GM23248 (cell line): ENCODE measurements at regions not wholly inside any gene's neighbourhood (a gene's known extent, or its start where the extent isn't known, plus 50 kb on each side); places are given as distances from the start of the nearest gene placed in this dataset.
"Not testable (repeated sequence)": the region's sequence is repeated elsewhere in the genome, so short reads cannot be mapped to it uniquely, and the experiment has no call there.

ENCODE experiments used
- DNase-seq: peaks from one replicate; pipeline ENCODE4 v3.0.0-alpha.2; 2015
- H2AFZ ChIP-seq: fragments of 200-600 bp; sonication (generic); 2 replicates; pipeline ENCODE4 v1.6.1; 2016; ENCODE audit warnings: antibody characterized with exemption
- H3F3A ChIP-seq: fragments of 200-600 bp; sonication (generic); 2 replicates; pipeline ENCODE4 v1.6.1; 2016; ENCODE audit warnings: mild to moderate bottlenecking, antibody characterized with exemption, mixed run types; ENCODE audit not compliant: insufficient read depth
- H3K27ac ChIP-seq: fragments of 200-600 bp; sonication (generic); 2 replicates; pipeline ENCODE4 v1.5.1; 2016; ENCODE audit warnings: mild to moderate bottlenecking
- H3K27me3 ChIP-seq: fragments of 200-600 bp; sonication (generic); replicated peaks from 2 replicates; pipeline ENCODE4 v1.6.1; 2016; ENCODE audit warnings: mild to moderate bottlenecking; ENCODE audit not compliant: insufficient read depth
- H3K36me3 ChIP-seq: fragments of 200-600 bp; sonication (generic); 2 replicates; pipeline ENCODE4 v1.6.1; 2016; ENCODE audit warnings: low read depth, mild to moderate bottlenecking
- H3K4me1 ChIP-seq: fragments of 200-600 bp; sonication (generic); 2 replicates; pipeline ENCODE4 v1.6.1; 2016; ENCODE audit warnings: mild to moderate bottlenecking; ENCODE audit not compliant: insufficient read depth
- H3K4me2 ChIP-seq: fragments of 200-600 bp; sonication (generic); one replicate; pipeline ENCODE4 v1.6.1; 2016; ENCODE audit warnings: mild to moderate bottlenecking; ENCODE audit not compliant: unreplicated experiment
- H3K4me3 ChIP-seq: fragments of 200-600 bp; sonication (generic); 2 replicates; pipeline ENCODE4 v1.5.1; 2016; ENCODE audit warnings: mild to moderate bottlenecking
- H3K79me2 ChIP-seq: fragments of 200-600 bp; sonication (generic); 2 replicates; pipeline ENCODE4 v1.6.1; 2016; ENCODE audit warnings: mild to moderate bottlenecking; ENCODE audit not compliant: insufficient read depth
- H3K9ac ChIP-seq: fragments of 200-600 bp; sonication (generic); 2 replicates; pipeline ENCODE4 v1.6.1; 2016; ENCODE audit warnings: mild to moderate bottlenecking
- H3K9me2 ChIP-seq: fragments of 200-600 bp; sonication (generic); 2 replicates; pipeline ENCODE4 v1.6.1; 2016; ENCODE audit warnings: mixed run types, mild to moderate bottlenecking, moderate library complexity; ENCODE audit not compliant: insufficient read depth
- H3K9me3 ChIP-seq: fragments of 200-600 bp; sonication (generic); one replicate; pipeline ENCODE4 v1.6.1; 2017; ENCODE audit warnings: low read depth
- H4K20me1 ChIP-seq: fragments of 200-600 bp; sonication (generic); 2 replicates; pipeline ENCODE4 v1.6.0; 2016; ENCODE audit not compliant: insufficient read depth
- EZH2 ChIP-seq: fragments of 200-600 bp; sonication (generic); IDR thresholded peaks from 2 replicates; pipeline ENCODE4 v1.6.1; 2018; ENCODE audit warnings: antibody characterized with exemption, mild to moderate bottlenecking; ENCODE audit not compliant: insufficient read depth, poor library complexity, severe bottlenecking
- EZH2phosphoT487 ChIP-seq: fragments of 200-600 bp; sonication (generic); IDR thresholded peaks from 2 replicates; pipeline ENCODE4 v1.6.1; 2018; ENCODE audit warnings: antibody characterized with exemption, moderate library complexity, mild to moderate bottlenecking, low read depth; ENCODE audit not compliant: insufficient read depth
- WGBS, 2 experiments: methylation state at CpG; one replicate each; pipeline ENCODE4 v1.1.6; 2015 to 2017; ENCODE audit warnings: low lambda C conversion rate in 2 of 2, low coverage in 1 of 2; ENCODE audit errors: missing lambda C conversion rate in 2 of 2; 5-methylcytosine and 5-hydroxymethylcytosine counted together
- in situ Hi-C: fragments of 300-500 bp; cut with MboI; formaldehyde crosslinking; loops from 2 replicates; pipeline ENCODE4 v1.15.0; 2020

GRCh38 chr4:119955256-119955655, 111.4 kb downstream of the MAD2L1 start:
- no peak for DNase-seq
- no peak overlapping the region for H3K9ac ChIP-seq
- in situ Hi-C loops = no loop called here
- H3F3A ChIP-seq = no peaks in the 10 kb centered on the region
- WGBS, 2 experiments = 15 to 32% methylated on average over 3 of the region's 3 CpGs
- no peak overlapping the region for H3K4me2 ChIP-seq
- no peak overlapping the region for H2AFZ ChIP-seq
- no peaks in the 10 kb centered on the region for H3K4me1 ChIP-seq
- H3K27me3 ChIP-seq = no peaks in the 10 kb centered on the region; the same call in 1 of the 2 replicates
- no peak overlapping the region for H3K27ac ChIP-seq
- no peaks in the 10 kb centered on the region for H3K9me3 ChIP-seq
- no peaks in the 10 kb centered on the region for H3K36me3 ChIP-seq
- no peak overlapping the region for H3K4me3 ChIP-seq
- no peaks in the 10 kb centered on the region for H3K9me2 ChIP-seq
- TF ChIP-seq EZH2 = no peak
- TF ChIP-seq EZH2phosphoT487 = no peak
- H3K79me2 ChIP-seq = no peaks in the 10 kb centered on the region
- H4K20me1 ChIP-seq = no peaks in the 10 kb centered on the region

- H3K9me2 ChIP-seq, H4K20me1 ChIP-seq, H3K4me3 ChIP-seq, H3F3A ChIP-seq, H3K27me3 ChIP-seq, H3K36me3 ChIP-seq, H3K4me1 ChIP-seq, H3K9me3 ChIP-seq, H3K9ac ChIP-seq, in situ Hi-C loops, H3K79me2 ChIP-seq, H2AFZ ChIP-seq, DNase-seq, H3K27ac ChIP-seq, H3K4me2 ChIP-seq: not testable (repeated sequence)
- WGBS, 2 experiments = 70 to 76% methylated on average over 12 to 17 of the region's 18 CpGs
Measured at GRCh38 chr4:119954487-119954886, 112.2 kb downstream of the MAD2L1 start.

DNA sequence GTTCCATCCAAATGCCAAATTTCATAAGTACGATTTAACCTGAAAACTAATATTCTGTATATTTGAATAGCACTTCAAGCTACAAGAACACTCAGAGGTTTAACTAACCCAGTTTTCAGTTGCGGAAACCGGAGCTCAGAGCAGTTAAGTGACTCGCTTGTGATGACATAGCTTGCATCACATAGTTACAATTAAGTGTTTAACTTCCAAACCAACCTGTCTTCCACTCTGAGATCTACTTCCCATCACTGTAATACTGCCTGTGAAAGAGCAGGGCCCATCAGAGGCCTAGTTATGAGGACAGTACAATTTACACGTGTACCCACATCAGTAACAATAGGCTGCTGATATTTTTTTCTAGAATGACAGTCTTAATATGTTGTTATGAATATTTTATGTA, 120.3 kb downstream of the MAD2L1 start:
- Histone ChIP-seq H3K4me2 (no peak overlapping the region), H4K20me1 (no peaks in the 10 kb centered on the region), H3K9me3 (no peaks in the 10 kb centered on the region), H3K79me2 (no peaks in the 10 kb centered on the region), H3K4me3 (no peak overlapping the region), H3K27ac (no peak overlapping the region), H3K36me3 (no peaks in the 10 kb centered on the region), H3K27me3 (no peaks in the 10 kb centered on the region), H3K9ac (no peak overlapping the region), H3K4me1 (no peaks in the 10 kb centered on the region), H3K9me2 (no peaks in the 10 kb centered on the region), H3F3A (no peaks in the 10 kb centered on the region), H2AFZ (no peak overlapping the region)
- in situ Hi-C loops = no loop called here
- no peak for DNase-seq
- WGBS, 2 experiments = 40 to 56% methylated on average over 5 of the region's 5 CpGs
- TF ChIP-seq EZH2 = no peak

GRCh38 chr4:119942806-119943205, 123.8 kb downstream of the MAD2L1 start:
- TF ChIP-seq EZH2phosphoT487 (no peak), EZH2 (no peak)
- DNase-seq = no peak
- Histone ChIP-seq H3F3A (no peaks in the 10 kb centered on the region), H3K27me3 (no peaks in the 10 kb centered on the region), H3K9me2 (no peaks in the 10 kb centered on the region), H3K79me2 (no peaks in the 10 kb centered on the region), H4K20me1 (no peaks in the 10 kb centered on the region), H2AFZ (no peak overlapping the region), H3K9me3 (no peaks in the 10 kb centered on the region), H3K36me3 (no peaks in the 10 kb centered on the region), H3K4me1 (no peaks in the 10 kb centered on the region), H3K9ac (no peak overlapping the region), H3K27ac (no peak overlapping the region), H3K4me2 (no peak overlapping the region), H3K4me3 (no peak overlapping the region)
- in situ Hi-C loops = no loop called here
- 16 to 20% methylated on average over 1 of the region's 1 CpG for WGBS, 2 experiments

DNA sequence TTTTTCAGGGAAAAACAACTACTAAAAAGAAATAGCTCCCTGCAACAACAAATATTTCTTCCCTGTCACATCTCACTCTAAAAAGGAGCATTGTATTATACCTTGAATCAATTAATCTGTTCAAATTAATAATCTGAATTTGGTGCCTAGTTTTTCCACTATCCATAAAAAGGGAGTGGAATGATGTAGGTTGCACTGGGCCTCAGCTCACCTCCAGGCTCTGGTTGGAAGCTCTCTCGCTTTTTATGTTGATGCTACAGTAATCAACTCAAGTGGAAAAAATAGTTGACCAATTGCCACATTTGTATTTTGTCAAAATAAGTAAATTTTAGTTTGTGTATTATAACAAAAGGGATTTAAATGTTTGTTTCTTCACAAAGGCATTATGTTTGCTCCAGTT, 126.1 kb downstream of the MAD2L1 start:
- H4K20me1 ChIP-seq = no peaks in the 10 kb centered on the region
- no peaks in the 10 kb centered on the region for H3K9me2 ChIP-seq
- H3K27me3 ChIP-seq = peaks cover 6% of the 10 kb centered on the region
- TF ChIP-seq EZH2 = no peak
- no peak for TF ChIP-seq EZH2phosphoT487
- no peaks in the 10 kb centered on the region for H3K79me2 ChIP-seq
- no peaks in the 10 kb centered on the region for H3K36me3 ChIP-seq
- no peak overlapping the region for H3K9ac ChIP-seq
- H2AFZ ChIP-seq = no peak overlapping the region
- H3K4me1 ChIP-seq = no peaks in the 10 kb centered on the region
- H3K4me2 ChIP-seq = no peak overlapping the region
- no peak overlapping the region for H3K4me3 ChIP-seq
- H3K27ac ChIP-seq = no peak overlapping the region
- no peaks in the 10 kb centered on the region for H3F3A ChIP-seq
- H3K9me3 ChIP-seq = no peaks in the 10 kb centered on the region
- in situ Hi-C loops = no loop called here
- no peak for DNase-seq
- WGBS, 2 experiments = 11 to 14% methylated on average over 1 of the region's 1 CpG
